ENCODE measurements at regions not wholly inside any gene's neighbourhood (a gene's known extent, or its start where the extent isn't known, plus 50 kb on each side); places are given as distances from the start of the nearest gene placed in this dataset.

- no peak for TF ChIP-seq CTCF (IDR thresholded peaks at IDR 0.05; ENCODE audit: low read length)
- no peak for TF ChIP-seq EZH2 (optimal IDR thresholded peaks at IDR 0.05; ENCODE audit: low read depth, low read length)
- no peak for TF ChIP-seq EZH2phosphoT487 (IDR thresholded peaks at IDR 0.05; ENCODE audit: low read length)
- Histone ChIP-seq H3K4me2 (ENCODE audit: low read depth, low read length) (no peak overlapping the region), H2AFZ (ENCODE audit: low read length) (no peak overlapping the region), H3K27ac (ENCODE audit: low read length) (no peak overlapping the region), H3K4me1 (ENCODE audit: low read length) (no peaks in the 10 kb centered on the region), H3K4me3 (ENCODE audit: low read length) (no peak overlapping the region), H3F3A (ENCODE audit: insufficient read depth, low read length) (no peaks in the 10 kb centered on the region), H3K36me3 (replicated peaks; ENCODE audit: insufficient read depth, low read length) (no peaks in the 10 kb centered on the region), H3K27me3 (replicated peaks; ENCODE audit: insufficient read depth, low read length) (no peaks in the 10 kb centered on the region), H3K9me2 (replicated peaks; ENCODE audit: insufficient read depth, low read length) (no peaks in the 10 kb centered on the region), H4K20me1 (ENCODE audit: insufficient read depth, low read length) (no peaks in the 10 kb centered on the region), H3K79me2 (ENCODE audit: low read length) (no peaks in the 10 kb centered on the region), H3K9me3 (replicated peaks; ENCODE audit: insufficient read depth, low read length) (no peaks in the 10 kb centered on the region), H3K9ac (ENCODE audit: low read length) (no peak overlapping the region)
- no peak for DNase-seq
Observed at GRCh38 chr2:19754907-19755306, 146.9 kb downstream of the TTC32 start.

- H3K79me2 ChIP-seq (ENCODE audit: low read length): no peaks in the 10 kb centered on the region
- H3K27ac ChIP-seq (ENCODE audit: low read length): no peak overlapping the region
- H3K27me3 ChIP-seq (replicated peaks; ENCODE audit: insufficient read depth, low read length): no peaks in the 10 kb centered on the region
- H3K9ac ChIP-seq (ENCODE audit: low read length): no peak overlapping the region
- H2AFZ ChIP-seq (ENCODE audit: low read length): no peak overlapping the region
- H3K36me3 ChIP-seq (replicated peaks; ENCODE audit: insufficient read depth, low read length): no peaks in the 10 kb centered on the region
- H4K20me1 ChIP-seq (ENCODE audit: insufficient read depth, low read length): no peaks in the 10 kb centered on the region
- no peaks in the 10 kb centered on the region for H3K9me3 ChIP-seq (replicated peaks; ENCODE audit: insufficient read depth, low read length)
- H3K4me3 ChIP-seq (ENCODE audit: low read length): no peak overlapping the region
- no peaks in the 10 kb centered on the region for H3K9me2 ChIP-seq (replicated peaks; ENCODE audit: insufficient read depth, low read length)
- no peaks in the 10 kb centered on the region for H3K4me1 ChIP-seq (ENCODE audit: low read length)
- no peak for DNase-seq
- no peaks in the 10 kb centered on the region for H3F3A ChIP-seq (ENCODE audit: insufficient read depth, low read length)
- no peak overlapping the region for H3K4me2 ChIP-seq (ENCODE audit: low read depth, low read length)
- no peak for TF ChIP-seq EZH2 (optimal IDR thresholded peaks at IDR 0.05; ENCODE audit: low read depth, low read length)
- TF ChIP-seq CTCF (IDR thresholded peaks at IDR 0.05; ENCODE audit: low read length): no peak
- TF ChIP-seq EZH2phosphoT487 (IDR thresholded peaks at IDR 0.05; ENCODE audit: low read length): no peak
Observed at GRCh38 chr2:19753818-19754217, 148.0 kb downstream of the TTC32 start.

- Histone ChIP-seq H2AFZ (ENCODE audit: low read length) (no peak overlapping the region), H3K36me3 (replicated peaks; ENCODE audit: insufficient read depth, low read length) (no peaks in the 10 kb centered on the region)
- TF ChIP-seq EZH2phosphoT487 (IDR thresholded peaks at IDR 0.05; ENCODE audit: low read length) (no peak), CTCF (IDR thresholded peaks at IDR 0.05; ENCODE audit: low read length) (no peak), EZH2 (optimal IDR thresholded peaks at IDR 0.05; ENCODE audit: low read depth, low read length) (no peak)
Observed at GRCh38 chr2:19753314-19753713, 148.5 kb downstream of the TTC32 start.

More at GRCh38 chr2:19753314-19753713, 148.5 kb downstream of the TTC32 start:
- H3K79me2 ChIP-seq (ENCODE audit: low read length): no peaks in the 10 kb centered on the region
- H3K9me2 ChIP-seq (replicated peaks; ENCODE audit: insufficient read depth, low read length): no peaks in the 10 kb centered on the region
- no peak for DNase-seq
- no peaks in the 10 kb centered on the region for H3F3A ChIP-seq (ENCODE audit: insufficient read depth, low read length)
- no peak overlapping the region for H3K4me3 ChIP-seq (ENCODE audit: low read length)
- no peaks in the 10 kb centered on the region for H3K9me3 ChIP-seq (replicated peaks; ENCODE audit: insufficient read depth, low read length)
- H3K27ac ChIP-seq (ENCODE audit: low read length): no peak overlapping the region
- no peaks in the 10 kb centered on the region for H3K4me1 ChIP-seq (ENCODE audit: low read length)
- H3K4me2 ChIP-seq (ENCODE audit: low read depth, low read length): no peak overlapping the region
- H4K20me1 ChIP-seq (ENCODE audit: insufficient read depth, low read length): no peaks in the 10 kb centered on the region
- H3K9ac ChIP-seq (ENCODE audit: low read length): no peak overlapping the region
- H3K27me3 ChIP-seq (replicated peaks; ENCODE audit: insufficient read depth, low read length): no peaks in the 10 kb centered on the region

All from MM.1S (cell line).